GM12865 (cell line): ENCODE measurements at regions not wholly inside any gene's neighbourhood (a gene's known extent, or its start where the extent isn't known, plus 50 kb on each side); places are given as distances from the start of the nearest gene placed in this dataset.

Experiments
- DNase-seq: peaks from one replicate; pipeline ENCODE4 v3.0.0; 2010; ENCODE audit warnings: low read depth
- H3K4me3 ChIP-seq: 2 replicates; pipeline ENCODE4 v1.5.1; 2011; ENCODE audit warnings: mild to moderate bottlenecking, low read depth, low read length, control low read depth
- CTCF ChIP-seq: IDR thresholded peaks from 2 replicates; pipeline ENCODE4 v1.5.1; 2011; ENCODE audit warnings: low read length, control low read depth, low read depth, inconsistent platforms; ENCODE audit not compliant: insufficient read depth; ENCODE audit errors: missing control alignments

- no peak overlapping the region for H3K4me3 ChIP-seq
- no peak for TF ChIP-seq CTCF
- no peak for DNase-seq
These were observed 81.5 kb downstream of the CHST2 start for GRCh38 chr3:143201045-143201444.

- no peak for TF ChIP-seq CTCF
- H3K4me3 ChIP-seq, result no peak overlapping the region
- DNase-seq, result no peak
These were observed 82.5 kb downstream of the CHST2 start for GRCh38 chr3:143201870-143202752.

- H3K4me3 ChIP-seq, result no peak overlapping the region
- DNase-seq, result no peak
- TF ChIP-seq CTCF, result no peak
These were observed 83.6 kb downstream of the CHST2 start for GRCh38 chr3:143203142-143203541.

GRCh38 chr3:143203848-143204247 lies 84.3 kb downstream of the CHST2 start:
- no peak overlapping the region for H3K4me3 ChIP-seq
- no peak for DNase-seq
- TF ChIP-seq CTCF, result no peak

- no peak for DNase-seq
- TF ChIP-seq CTCF, result no peak
- no peak overlapping the region for H3K4me3 ChIP-seq
These were observed 87.4 kb downstream of the CHST2 start for GRCh38 chr3:143206955-143207337.

GRCh38 chr3:143207338-143207961 lies 87.9 kb downstream of the CHST2 start:
- peak; percentile 91 for DNase-seq
- TF ChIP-seq CTCF, result no peak
- no peak overlapping the region for H3K4me3 ChIP-seq
